Activated CD4-positive, alpha-beta T cell treated with anti-CD3 and anti-CD28 coated beads, Interleukin-2, amount 10 ng/mL, durations not matched to agents 24 days and 14 days (primary cell): ENCODE measurements at regions not wholly inside any gene's neighbourhood (a gene's known extent, or its start where the extent isn't known, plus 50 kb on each side); places are given as distances from the start of the nearest gene placed in this dataset.
"Not testable (repeated sequence)": the region's sequence is repeated elsewhere in the genome, so short reads cannot be mapped to it uniquely, and the experiment has no call there.

Experiments used
- DNase-seq: peaks from one replicate; pipeline ENCODE4 v3.0.0; 2022
- H3K27ac Mint-ChIP-seq: one replicate; pipeline ENCODE4 v1.8.0; 2022; ENCODE audit warnings: mild to moderate bottlenecking, mixed read lengths
- H3K27me3 Mint-ChIP-seq: one replicate; pipeline ENCODE4 v1.8.0; 2022; ENCODE audit warnings: mixed read lengths
- H3K36me3 Mint-ChIP-seq: one replicate; pipeline ENCODE4 v1.8.0; 2022; ENCODE audit warnings: low read depth, mild to moderate bottlenecking, mixed read lengths
- H3K4me1 Mint-ChIP-seq: one replicate; pipeline ENCODE4 v1.8.0; 2021; ENCODE audit warnings: mixed read lengths
- H3K4me3 Mint-ChIP-seq: one replicate; pipeline ENCODE4 v1.8.0; 2022; ENCODE audit warnings: mild to moderate bottlenecking, moderate library complexity, mixed read lengths
- H3K9me3 Mint-ChIP-seq: one replicate; pipeline ENCODE4 v1.8.0; 2021; ENCODE audit warnings: mixed read lengths
- intact Hi-C: fragments of 100-400 bp; cut with micrococcal nuclease; formaldehyde crosslinking; loops from one replicate; pipeline ENCODE4 v1.15.1; 2023

- DNase-seq = no peak
- Mint-ChIP-seq H3K4me1 (no peaks in the 10 kb centered on the region), H3K27me3 (no peaks in the 10 kb centered on the region), H3K36me3 (no peaks in the 10 kb centered on the region), H3K27ac (no peak overlapping the region), H3K4me3 (no peak overlapping the region), H3K9me3 (no peaks in the 10 kb centered on the region)
- intact Hi-C loops = no loop called here
Measured at GRCh38 chr3:158936530-158937113, 134.8 kb downstream of the MFSD1 start.

- intact Hi-C loops = no loop called here
Measured at GRCh38 chr3:158950178-158950901, 148.5 kb downstream of the MFSD1 start.

GRCh38 chr3:158953131-158953530, 151.3 kb downstream of the MFSD1 start:
- H3K4me3 Mint-ChIP-seq = no peak overlapping the region
- no peaks in the 10 kb centered on the region for H3K9me3 Mint-ChIP-seq
- H3K4me1 Mint-ChIP-seq = no peaks in the 10 kb centered on the region

More at GRCh38 chr3:158950178-158950901, 148.5 kb downstream of the MFSD1 start:
- Mint-ChIP-seq H3K4me1 (no peaks in the 10 kb centered on the region), H3K9me3 (no peaks in the 10 kb centered on the region), H3K27ac (no peak overlapping the region), H3K36me3 (no peaks in the 10 kb centered on the region), H3K27me3 (no peaks in the 10 kb centered on the region), H3K4me3 (no peak overlapping the region)
- DNase-seq = no peak

GRCh38 chr3:158954420-158954819, 152.6 kb downstream of the MFSD1 start:
- H3K4me3 Mint-ChIP-seq = no peak overlapping the region
- intact Hi-C loops = no loop called here
- H3K4me1 Mint-ChIP-seq = no peaks in the 10 kb centered on the region
- H3K9me3 Mint-ChIP-seq = no peaks in the 10 kb centered on the region
- no peaks in the 10 kb centered on the region for H3K27me3 Mint-ChIP-seq
- no peak overlapping the region for H3K27ac Mint-ChIP-seq
- H3K36me3 Mint-ChIP-seq = no peaks in the 10 kb centered on the region
- DNase-seq = no peak

More at GRCh38 chr3:158953131-158953530, 151.3 kb downstream of the MFSD1 start:
- H3K27me3 Mint-ChIP-seq = no peaks in the 10 kb centered on the region
- intact Hi-C loops = no loop called here
- no peak for DNase-seq
- H3K36me3 Mint-ChIP-seq = no peaks in the 10 kb centered on the region
- no peak overlapping the region for H3K27ac Mint-ChIP-seq

- H3K9me3 Mint-ChIP-seq, H3K27ac Mint-ChIP-seq, DNase-seq, H3K4me3 Mint-ChIP-seq, H3K27me3 Mint-ChIP-seq, H3K4me1 Mint-ChIP-seq, H3K36me3 Mint-ChIP-seq, intact Hi-C loops: not testable (repeated sequence)
Measured at GRCh38 chr3:158957777-158958176, 155.9 kb downstream of the MFSD1 start.

GRCh38 chr3:158958873-158959272, 157.0 kb downstream of the MFSD1 start:
- Mint-ChIP-seq H3K4me3 (no peak overlapping the region), H3K36me3 (no peaks in the 10 kb centered on the region), H3K9me3 (no peaks in the 10 kb centered on the region), H3K27me3 (no peaks in the 10 kb centered on the region), H3K4me1 (no peaks in the 10 kb centered on the region), H3K27ac (no peak overlapping the region)
- no peak for DNase-seq
- intact Hi-C loops = no loop called here

- H3K4me1 Mint-ChIP-seq = no peaks in the 10 kb centered on the region
- intact Hi-C loops = no loop called here
- no peak overlapping the region for H3K27ac Mint-ChIP-seq
- H3K4me3 Mint-ChIP-seq = no peak overlapping the region
- H3K9me3 Mint-ChIP-seq = no peaks in the 10 kb centered on the region
- H3K27me3 Mint-ChIP-seq = no peaks in the 10 kb centered on the region
- no peaks in the 10 kb centered on the region for H3K36me3 Mint-ChIP-seq
- no peak for DNase-seq
Measured at GRCh38 chr3:158961471-158961870, 159.6 kb downstream of the MFSD1 start.

GRCh38 chr3:158961911-158962310, 160.1 kb downstream of the MFSD1 start:
- intact Hi-C loops = no loop called here
- Mint-ChIP-seq H3K9me3 (no peaks in the 10 kb centered on the region), H3K4me1 (no peaks in the 10 kb centered on the region), H3K27me3 (no peaks in the 10 kb centered on the region), H3K4me3 (no peak overlapping the region), H3K36me3 (no peaks in the 10 kb centered on the region), H3K27ac (no peak overlapping the region)
- DNase-seq = no peak

GRCh38 chr3:158970006-158970405, 168.2 kb downstream of the MFSD1 start:
- Mint-ChIP-seq H3K4me3 (no peak overlapping the region), H3K9me3 (no peaks in the 10 kb centered on the region), H3K27me3 (no peaks in the 10 kb centered on the region), H3K36me3 (no peaks in the 10 kb centered on the region), H3K4me1 (no peaks in the 10 kb centered on the region), H3K27ac (no peak overlapping the region)
- no peak for DNase-seq
- intact Hi-C loops = no loop called here

- no peak for DNase-seq
- no peaks in the 10 kb centered on the region for H3K9me3 Mint-ChIP-seq
- H3K4me1 Mint-ChIP-seq = no peaks in the 10 kb centered on the region
- no peak overlapping the region for H3K4me3 Mint-ChIP-seq
- H3K36me3 Mint-ChIP-seq = no peaks in the 10 kb centered on the region
- no peaks in the 10 kb centered on the region for H3K27me3 Mint-ChIP-seq
- intact Hi-C loops = no loop called here
- no peak overlapping the region for H3K27ac Mint-ChIP-seq
Measured at GRCh38 chr3:158974904-158975303, 173.1 kb downstream of the MFSD1 start.

GRCh38 chr3:158976966-158977365, 175.1 kb downstream of the MFSD1 start:
- H3K36me3 Mint-ChIP-seq = no peaks in the 10 kb centered on the region
- H3K4me1 Mint-ChIP-seq = no peaks in the 10 kb centered on the region

GRCh38 chr3:158977497-158977896, 175.6 kb downstream of the MFSD1 start:
- Mint-ChIP-seq H3K9me3 (no peaks in the 10 kb centered on the region), H3K27ac (no peak overlapping the region), H3K36me3 (no peaks in the 10 kb centered on the region), H3K4me1 (no peaks in the 10 kb centered on the region), H3K4me3 (no peak overlapping the region), H3K27me3 (no peaks in the 10 kb centered on the region)
- intact Hi-C loops = no loop called here
- DNase-seq = no peak

More at GRCh38 chr3:158976966-158977365, 175.1 kb downstream of the MFSD1 start:
- DNase-seq = no peak
- Mint-ChIP-seq H3K9me3 (no peaks in the 10 kb centered on the region), H3K4me3 (no peak overlapping the region), H3K27me3 (no peaks in the 10 kb centered on the region), H3K27ac (no peak overlapping the region)
- intact Hi-C loops = no loop called here

GRCh38 chr3:158983216-158984099, 181.6 kb downstream of the MFSD1 start:
- intact Hi-C loops = no loop called here
- H3K27me3 Mint-ChIP-seq = no peaks in the 10 kb centered on the region
- DNase-seq = no peak
- H3K4me3 Mint-ChIP-seq = no peak overlapping the region
- no peaks in the 10 kb centered on the region for H3K36me3 Mint-ChIP-seq
- no peaks in the 10 kb centered on the region for H3K4me1 Mint-ChIP-seq
- no peak overlapping the region for H3K27ac Mint-ChIP-seq
- H3K9me3 Mint-ChIP-seq = peaks cover 3% of the 10 kb centered on the region

GRCh38 chr3:158991146-158991705, 189.4 kb downstream of the MFSD1 start:
- Mint-ChIP-seq H3K27me3 (no peaks in the 10 kb centered on the region), H3K9me3 (no peaks in the 10 kb centered on the region), H3K36me3 (no peaks in the 10 kb centered on the region), H3K4me3 (no peak overlapping the region), H3K27ac (no peak overlapping the region), H3K4me1 (no peaks in the 10 kb centered on the region)
- intact Hi-C loops = no loop called here
- no peak for DNase-seq
